NT2/D1 (cell line): ENCODE measurements at regions not wholly inside any gene's neighbourhood (a gene's known extent, or its start where the extent isn't known, plus 50 kb on each side); places are given as distances from the start of the nearest gene placed in this dataset.

Experiments
- SUZ12 ChIP-seq: IDR thresholded peaks from 2 replicates; pipeline ENCODE4 v1.6.1; 2011; ENCODE audit not compliant: insufficient read length, insufficient read depth; ENCODE audit errors: extremely low read depth
- YY1 ChIP-seq: IDR thresholded peaks from 2 replicates; pipeline ENCODE4 v1.6.1; 2011; ENCODE audit not compliant: insufficient read length, insufficient read depth
- ZNF274 ChIP-seq: IDR thresholded peaks from 2 replicates; pipeline ENCODE4 v1.6.1; 2011; ENCODE audit warnings: mild to moderate bottlenecking, low read depth, low read length

DNA sequence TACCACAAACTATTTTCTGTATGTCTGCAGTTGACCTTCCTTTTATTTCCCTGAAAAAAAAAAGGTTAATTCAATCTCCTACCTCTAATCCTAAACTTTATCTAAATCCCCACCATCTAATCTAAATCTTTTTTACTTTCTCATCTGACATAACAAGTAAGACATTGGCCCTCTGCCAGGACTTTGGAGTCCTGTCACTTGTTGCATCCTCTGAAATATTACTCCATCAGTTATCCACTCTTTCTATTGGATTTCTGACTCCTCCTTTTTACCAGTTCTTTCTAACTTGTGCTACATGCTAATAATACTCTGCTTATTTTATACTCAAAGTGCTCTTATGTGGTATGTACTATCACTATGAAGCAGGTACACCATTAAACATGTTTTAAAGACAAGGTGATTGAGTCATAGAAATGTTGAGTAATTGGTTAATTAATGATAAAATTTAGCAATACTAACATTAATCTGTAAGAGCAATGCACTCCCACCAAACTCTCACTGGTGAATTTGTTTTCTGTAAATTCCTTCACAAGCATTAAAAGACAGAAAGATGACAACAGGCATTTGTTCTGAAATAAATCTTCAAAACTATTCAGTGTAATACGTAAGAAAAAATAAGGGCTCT, 914.2 kb upstream of the RAG2 start:
- TF ChIP-seq ZNF274 (no peak), YY1 (no peak), SUZ12 (no peak)
